ENCODE measurements at regions not wholly inside any gene's neighbourhood (a gene's known extent, or its start where the extent isn't known, plus 50 kb on each side); places are given as distances from the start of the nearest gene placed in this dataset.

GRCh38 chr18:30582078-30582477 lies 460.5 kb downstream of the DSC3 start:
- no peak overlapping the region for H3K4me3 ChIP-seq
- H3K27ac ChIP-seq: no peak overlapping the region
- ATAC-seq (no peak), DNase-seq (no peak)
- H3K4me1 ChIP-seq: no peaks in the 10 kb centered on the region
- no peaks in the 10 kb centered on the region for H3K9me3 ChIP-seq
- H3K27me3 ChIP-seq: no peaks in the 10 kb centered on the region
- H3K36me3 ChIP-seq (replicated peaks in 1 of 2; ENCODE audit: insufficient read depth in 1 of 2, low read depth in 2 of 2): no peaks in the 10 kb centered on the region
- 50 to 56% methylated on average over 3 of the region's 3 CpGs for WGBS, 2 donors
- TF ChIP-seq POLR2A (IDR thresholded peaks at IDR 0.05): no peak
- no peak for TF ChIP-seq CTCF (IDR thresholded peaks at IDR 0.05)
- intact Hi-C loops (cut with DNase I): no loop called here

DNA sequence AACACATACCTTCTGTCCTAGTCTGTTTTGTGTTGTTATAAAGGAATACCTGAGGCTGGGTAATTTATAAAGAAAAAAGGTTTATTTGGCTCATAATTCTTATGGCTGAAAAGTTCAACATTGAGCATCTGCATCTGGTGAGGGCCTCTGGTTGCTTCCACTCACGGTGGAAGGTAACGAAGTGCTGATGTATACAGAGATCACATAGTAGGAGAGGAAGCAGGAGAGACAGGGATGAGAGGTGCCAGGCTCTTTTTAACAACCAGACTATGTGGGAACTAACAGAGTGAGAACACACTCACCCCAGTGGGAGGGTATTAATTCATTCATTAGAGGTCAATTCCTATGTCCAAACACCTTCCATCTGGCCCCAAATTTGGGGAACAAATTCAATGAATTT lies 463.8 kb downstream of the DSC3 start:
- WGBS, 2 donors: 40 to 42% methylated on average over 2 of the region's 2 CpGs
- no peak overlapping the region for H3K4me3 ChIP-seq
- H3K4me1 ChIP-seq: no peaks in the 10 kb centered on the region
- H3K9me3 ChIP-seq: no peaks in the 10 kb centered on the region
- H3K27me3 ChIP-seq: no peaks in the 10 kb centered on the region
- TF ChIP-seq POLR2A (IDR thresholded peaks at IDR 0.05) (no peak), CTCF (IDR thresholded peaks at IDR 0.05) (no peak)
- ATAC-seq: no peak
- no peaks in the 10 kb centered on the region for H3K36me3 ChIP-seq (replicated peaks in 1 of 2; ENCODE audit: insufficient read depth in 1 of 2, low read depth in 2 of 2)
- intact Hi-C loops (cut with DNase I): no loop called here
- no peak overlapping the region for H3K27ac ChIP-seq
- DNase-seq: no peak

- Histone ChIP-seq H3K4me3 (no peak overlapping the region), H3K9me3 (no peaks in the 10 kb centered on the region), H3K36me3 (replicated peaks in 1 of 2; ENCODE audit: insufficient read depth in 1 of 2, low read depth in 2 of 2) (no peaks in the 10 kb centered on the region), H3K4me1 (no peaks in the 10 kb centered on the region), H3K27ac (no peak overlapping the region), H3K27me3 (no peaks in the 10 kb centered on the region)
- DNase-seq (no peak), ATAC-seq (no peak)
- TF ChIP-seq POLR2A (IDR thresholded peaks at IDR 0.05): no peak
- WGBS, 2 donors: 43 to 56% methylated on average over 2 of the region's 2 CpGs
- intact Hi-C loops (cut with DNase I): no loop called here
These were observed 470.3 kb downstream of the DSC3 start for GRCh38 chr18:30572214-30572613.

GRCh38 chr18:30568333-30568732 lies 474.2 kb downstream of the DSC3 start:
- ATAC-seq (no peak), DNase-seq (no peak)
- H3K4me1 ChIP-seq: no peaks in the 10 kb centered on the region
- no peaks in the 10 kb centered on the region for H3K27me3 ChIP-seq
- 63 to 70% methylated on average over 5 of the region's 5 CpGs for WGBS, 2 donors
- H3K27ac ChIP-seq: no peak overlapping the region
- no peak overlapping the region for H3K4me3 ChIP-seq
- H3K36me3 ChIP-seq (replicated peaks in 1 of 2; ENCODE audit: insufficient read depth in 1 of 2, low read depth in 2 of 2): no peaks in the 10 kb centered on the region
- no peaks in the 10 kb centered on the region for H3K9me3 ChIP-seq
- intact Hi-C loops (cut with DNase I): no loop called here
- TF ChIP-seq POLR2A (IDR thresholded peaks at IDR 0.05) (no peak), CTCF (IDR thresholded peaks at IDR 0.05) (no peak)

- H3K36me3 ChIP-seq (replicated peaks in 1 of 2; ENCODE audit: insufficient read depth in 1 of 2, low read depth in 2 of 2): no peaks in the 10 kb centered on the region
- no peak for TF ChIP-seq POLR2A (IDR thresholded peaks at IDR 0.05)
- no peak for TF ChIP-seq CTCF (IDR thresholded peaks at IDR 0.05)
- no peak overlapping the region for H3K4me3 ChIP-seq
- DNase-seq: no peak
- no peak overlapping the region for H3K27ac ChIP-seq
- no peaks in the 10 kb centered on the region for H3K27me3 ChIP-seq
- no peaks in the 10 kb centered on the region for H3K4me1 ChIP-seq
- intact Hi-C loops (cut with DNase I): no loop called here
- WGBS, 2 donors: 27 to 35% methylated on average over 1 of the region's 1 CpG
- H3K9me3 ChIP-seq: no peaks in the 10 kb centered on the region
- ATAC-seq: no peak
These were observed 475.7 kb downstream of the DSC3 start for GRCh38 chr18:30566877-30567276.

Measured in body of pancreas (tissue), 4 donors.